NCI-H510A treated with DMSO at 0.1 percent for 48 hours (cell line): ENCODE measurements at regions not wholly inside any gene's neighbourhood (a gene's known extent, or its start where the extent isn't known, plus 50 kb on each side); places are given as distances from the start of the nearest gene placed in this dataset.
"Not testable (repeated sequence)": the region's sequence is repeated elsewhere in the genome, so short reads cannot be mapped to it uniquely, and the experiment has no call there.

ENCODE experiments used
- DNase-seq: peaks from one replicate; lab custom pipeline; 2025; lab: John Stamatoyannopoulos, UW

DNA sequence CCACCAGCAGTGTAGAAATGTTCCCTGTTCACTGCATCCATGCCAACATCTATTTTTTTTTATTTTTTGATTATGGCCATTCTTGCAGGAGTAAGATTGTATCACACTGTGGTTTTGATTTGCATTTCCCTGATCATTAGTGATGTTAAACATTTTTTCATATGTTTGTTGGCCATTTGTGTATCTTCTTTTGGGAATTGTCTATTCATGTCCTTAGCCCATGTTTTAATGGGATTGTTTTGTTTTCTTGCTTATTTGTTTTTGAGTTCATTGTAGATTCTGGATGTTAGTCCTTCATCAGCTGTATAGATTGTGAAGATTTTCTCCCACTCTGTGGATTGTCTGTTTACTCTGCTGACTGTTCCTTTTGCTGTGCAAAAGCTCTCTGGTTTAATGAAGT, 126.9 kb downstream of the NDFIP2 start:
- not testable (repeated sequence) for DNase-seq
